HCT116 (cell line): ENCODE measurements at regions not wholly inside any gene's neighbourhood (a gene's known extent, or its start where the extent isn't known, plus 50 kb on each side); places are given as distances from the start of the nearest gene placed in this dataset.

ENCODE experiments used
- ATAC-seq: fragments of 200-7000 bp; cut with Tn5 transposase; 2 replicates; pipeline ENCODE4 v1.9.1; 2020; ENCODE audit warnings: mild to moderate bottlenecking, moderate library complexity
- BruUV-seq: library from RNA; stranded (reverse); fragments of 400-500 nt; replicated peaks from 2 replicates; lab custom pipeline; 2021; lab: Mats Ljungman, UMichigan
- CTCF ChIA-PET: fragments of 300-600 bp; sonication (Branson Sonifier 250); formaldehyde crosslinking; loops from one replicate; lab custom pipeline; 2021; ENCODE audit warnings: antibody characterized with exemption; lab: Charles Lee
- POLR2A ChIA-PET: fragments of 300-600, 350-600 bp; sonication (Branson Sonifier 250); formaldehyde crosslinking; loops from one replicate; lab custom pipeline; 2021; ENCODE audit warnings: antibody characterized with exemption; lab: Charles Lee
- RAD21 ChIA-PET, 2 experiments: fragments of 300-600 bp; sonication (Branson Sonifier 250); formaldehyde crosslinking; loops; one replicate each; lab custom pipeline; 2023; ENCODE audit warnings: low total read pairs in 2 of 2; ENCODE audit not compliant: uncharacterized antibody in 2 of 2, unreplicated experiment in 2 of 2, low non-redundant PET in 1 of 2; lab: Charles Lee
- DNase-seq: peaks from one replicate; pipeline ENCODE4 v3.0.0-alpha.2; 2010; ENCODE audit warnings: low read depth, low spot score
- H2AFZ ChIP-seq: fragments of 200-600 bp; shearing (Covaris generic), sonication (generic); 2 replicates; pipeline ENCODE4 v1.6.1; 2017; ENCODE audit warnings: low read depth, mixed run types, mixed read lengths, antibody characterized with exemption, low read length; ENCODE audit not compliant: poor library complexity, severe bottlenecking
- H3K27ac ChIP-seq: 2 replicates; pipeline ENCODE4 v1.5.1; 2012; ENCODE audit warnings: low read depth, low read length
- H3K27me3 ChIP-seq: fragments of 200-600 bp; sonication (generic); 2 replicates; pipeline ENCODE4 v1.6.1; 2016; ENCODE audit warnings: mixed run types, low read length, mixed read lengths; ENCODE audit not compliant: insufficient read depth
- H3K36me3 ChIP-seq, 2 experiments: fragments of 200-500 bp in 1 of 2; fragments of 200-600 bp in 1 of 2; sonication (Bioruptor generic) in 1 of 2; sonication (generic) in 1 of 2; 2 replicates each; pipeline versions ENCODE4 v1.5.1 to v1.6.1; 2014 to 2016; ENCODE audit warnings: low read length in 2 of 2, inconsistent platforms in 1 of 2, mixed read lengths in 1 of 2, mixed run types in 1 of 2; ENCODE audit not compliant: insufficient read depth in 2 of 2, control insufficient read depth in 1 of 2
- H3K4me1 ChIP-seq, 2 experiments: fragments of 200-600 bp in 1 of 2; sonication (generic) in 1 of 2; 2 replicates each; pipeline versions ENCODE4 v1.5.1 to v1.6.1; 2012 to 2017; ENCODE audit warnings: low read length in 2 of 2, inconsistent platforms in 1 of 2, mild to moderate bottlenecking in 1 of 2, mixed read lengths in 1 of 2, mixed run types in 1 of 2, moderate library complexity in 1 of 2; ENCODE audit not compliant: insufficient read depth in 2 of 2, control insufficient read depth in 1 of 2
- H3K4me2 ChIP-seq: fragments of 200-600 bp; sonication (generic); 2 replicates; pipeline ENCODE4 v1.6.1; 2017; ENCODE audit warnings: mixed run types, low read length, mixed read lengths
- H3K4me3 ChIP-seq, 2 experiments: fragments of 200-600 bp in 1 of 2; sonication (generic) in 1 of 2; replicated peaks in 1 of 2; 2 replicates each; pipeline ENCODE4 v1.5.1; 2011 to 2016; ENCODE audit warnings: low read length in 2 of 2, control low read depth in 1 of 2, low read depth in 1 of 2, mild to moderate bottlenecking in 1 of 2, mixed read lengths in 1 of 2, mixed run types in 1 of 2
- H3K79me2 ChIP-seq: fragments of 200-600 bp; sonication (generic); 2 replicates; pipeline ENCODE4 v1.6.1; 2017; ENCODE audit warnings: mild to moderate bottlenecking, mixed run types, low read length, moderate library complexity, mixed read lengths; ENCODE audit not compliant: insufficient read depth
- H3K9ac ChIP-seq: fragments of 200-600 bp; sonication (generic); 2 replicates; pipeline ENCODE4 v1.6.1; 2016; ENCODE audit warnings: low read length, mixed read lengths
- H3K9me2 ChIP-seq: fragments of 200-600 bp; sonication (generic), shearing (Covaris generic); 2 replicates; pipeline ENCODE4 v1.6.1; 2017; ENCODE audit warnings: mixed run types, mild to moderate bottlenecking, moderate library complexity; ENCODE audit not compliant: insufficient read depth
- H3K9me3 ChIP-seq, 2 experiments: fragments of 200-500 bp in 1 of 2; fragments of 200-600 bp in 1 of 2; sonication (Bioruptor generic) in 1 of 2; sonication (generic) in 1 of 2; 2 replicates each; pipeline ENCODE4 v1.6.1; 2014 to 2017; ENCODE audit warnings: low read length in 2 of 2, mixed read lengths in 2 of 2, inconsistent platforms in 1 of 2, low read depth in 1 of 2, mild to moderate bottlenecking in 1 of 2, mixed run types in 1 of 2, moderate library complexity in 1 of 2; ENCODE audit not compliant: control insufficient read depth in 1 of 2, insufficient read depth in 1 of 2
- H4K20me1 ChIP-seq: fragments of 200-600 bp; sonication (generic), shearing (Covaris generic); 2 replicates; pipeline ENCODE4 v1.6.1; 2017; ENCODE audit warnings: mixed run types, mild to moderate bottlenecking, moderate library complexity; ENCODE audit not compliant: insufficient read depth
- CBX3 ChIP-seq: IDR thresholded peaks from 2 replicates; pipeline ENCODE4 v1.6.1; 2012; ENCODE audit warnings: low read depth
- CEBPB ChIP-seq: IDR thresholded peaks from 2 replicates; pipeline ENCODE4 v1.6.1; 2012; ENCODE audit warnings: low read depth
- EGR1 ChIP-seq: IDR thresholded peaks from 2 replicates; pipeline ENCODE4 v1.6.1; 2012; ENCODE audit warnings: low read depth
- ELF1 ChIP-seq: IDR thresholded peaks from 2 replicates; pipeline ENCODE4 v1.6.1; 2012; ENCODE audit warnings: low read depth, borderline replicate concordance
- EZH2 ChIP-seq: fragments of 200-600 bp; sonication (generic); IDR thresholded peaks from 2 replicates; pipeline ENCODE4 v1.6.1; 2017; ENCODE audit warnings: antibody characterized with exemption, mixed run types
- EZH2phosphoT487 ChIP-seq: fragments of 200-600 bp; IDR thresholded peaks from 2 replicates; pipeline ENCODE4 v1.6.1; 2018; ENCODE audit warnings: antibody characterized with exemption, borderline replicate concordance
- JUND ChIP-seq: IDR thresholded peaks from 2 replicates; pipeline ENCODE4 v1.6.1; 2012
- POLR2A ChIP-seq: IDR thresholded peaks from 2 replicates; pipeline ENCODE4 v1.7.0; 2011; ENCODE audit warnings: borderline replicate concordance; ENCODE audit not compliant: insufficient read depth, insufficient read length; ENCODE audit errors: extremely low read depth
- POLR2AphosphoS5 ChIP-seq: IDR thresholded peaks from 2 replicates; pipeline ENCODE4 v1.6.1; 2011; ENCODE audit warnings: mild to moderate bottlenecking, low read depth, low read length, moderate library complexity
- SIN3A ChIP-seq: IDR thresholded peaks from 2 replicates; pipeline ENCODE4 v1.6.1; 2012; ENCODE audit warnings: low read depth
- SP1 ChIP-seq: IDR thresholded peaks from 2 replicates; pipeline ENCODE4 v1.6.1; 2012; ENCODE audit warnings: low read depth
- SRF ChIP-seq: IDR thresholded peaks from 2 replicates; pipeline ENCODE4 v1.6.1; 2012; ENCODE audit warnings: low read depth
- ZFX ChIP-seq: fragments of 450-650 bp; IDR thresholded peaks from 2 replicates; pipeline ENCODE4 v1.6.1; 2017
- ZNF274 ChIP-seq: fragments of 200-500 bp; sonication (Bioruptor generic); IDR thresholded peaks from 2 replicates; pipeline ENCODE4 v1.6.1; 2014; ENCODE audit warnings: mild to moderate bottlenecking, low read depth, low read length, inconsistent platforms
- intact Hi-C: fragments of 100-400 bp; cut with micrococcal nuclease; formaldehyde crosslinking; loops from 2 replicates; pipeline ENCODE4 v1.10.0; 2022
- TF ChIP-seq, protein P1 (sequence below): IDR thresholded peaks from 2 replicates; pipeline ENCODE4 v1.6.1; 2012
- TF ChIP-seq, protein P2 (sequence below): IDR thresholded peaks from 2 replicates; pipeline ENCODE4 v1.6.1; 2012; ENCODE audit warnings: low read depth
- TF ChIP-seq, protein P3 (sequence below), 3 experiments: fragments of 200-600 bp in 1 of 3; sonication (generic) in 1 of 3; IDR thresholded peaks in 2 of 3; conservative IDR thresholded peaks in 1 of 3; 2 replicates each; pipeline ENCODE4 v1.5.1; 2012 to 2017; ENCODE audit warnings: low read depth in 2 of 3, low read length in 2 of 3, antibody characterized with exemption in 1 of 3, borderline replicate concordance in 1 of 3, control low read depth in 1 of 3, mild to moderate bottlenecking in 1 of 3, mixed read lengths in 1 of 3, mixed run types in 1 of 3, moderate library complexity in 1 of 3; ENCODE audit not compliant: insufficient read depth in 1 of 3
- TF ChIP-seq, protein P4 (sequence below): IDR thresholded peaks from 2 replicates; pipeline ENCODE4 v1.6.1; 2012

DNA sequence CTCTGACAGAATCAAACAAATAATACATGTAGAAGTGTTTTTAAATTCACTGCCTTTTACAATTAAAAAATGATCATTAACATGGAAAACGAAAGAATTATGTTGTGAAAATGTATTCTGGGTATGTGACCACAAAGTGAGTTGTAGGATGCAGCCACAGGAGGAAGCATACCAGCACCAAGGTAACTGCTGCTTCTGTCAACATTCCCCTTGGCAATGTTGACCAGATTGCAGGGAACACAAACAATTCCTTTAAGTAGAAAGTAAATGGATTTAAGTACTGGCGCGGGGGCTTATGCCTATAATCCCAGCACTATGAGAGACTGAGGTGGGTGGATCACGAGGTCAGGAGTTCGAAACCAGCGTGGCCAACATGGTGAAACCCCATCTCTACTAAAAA lies 1877.9 kb upstream of the PCDH7 start:
- no peaks in the 10 kb centered on the region for H3K9me3 ChIP-seq
- CTCF ChIA-PET, result no interaction called here
- no peaks in the 10 kb centered on the region for H3K27me3 ChIP-seq
- no peak overlapping the region for H2AFZ ChIP-seq
- intact Hi-C loops, result no loop called here
- POLR2A ChIA-PET, result no interaction called here
- no peaks in the 10 kb centered on the region for H4K20me1 ChIP-seq
- RAD21 ChIA-PET, result no interaction called here
- H3K36me3 ChIP-seq, result no peaks in the 10 kb centered on the region
- ATAC-seq (no peak), DNase-seq (no peak)
- no peaks in the 10 kb centered on the region for H3K9me2 ChIP-seq
- TF ChIP-seq, protein P1, sequence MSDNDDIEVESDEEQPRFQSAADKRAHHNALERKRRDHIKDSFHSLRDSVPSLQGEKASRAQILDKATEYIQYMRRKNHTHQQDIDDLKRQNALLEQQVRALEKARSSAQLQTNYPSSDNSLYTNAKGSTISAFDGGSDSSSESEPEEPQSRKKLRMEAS, result no peak
- TF ChIP-seq, protein P2, sequence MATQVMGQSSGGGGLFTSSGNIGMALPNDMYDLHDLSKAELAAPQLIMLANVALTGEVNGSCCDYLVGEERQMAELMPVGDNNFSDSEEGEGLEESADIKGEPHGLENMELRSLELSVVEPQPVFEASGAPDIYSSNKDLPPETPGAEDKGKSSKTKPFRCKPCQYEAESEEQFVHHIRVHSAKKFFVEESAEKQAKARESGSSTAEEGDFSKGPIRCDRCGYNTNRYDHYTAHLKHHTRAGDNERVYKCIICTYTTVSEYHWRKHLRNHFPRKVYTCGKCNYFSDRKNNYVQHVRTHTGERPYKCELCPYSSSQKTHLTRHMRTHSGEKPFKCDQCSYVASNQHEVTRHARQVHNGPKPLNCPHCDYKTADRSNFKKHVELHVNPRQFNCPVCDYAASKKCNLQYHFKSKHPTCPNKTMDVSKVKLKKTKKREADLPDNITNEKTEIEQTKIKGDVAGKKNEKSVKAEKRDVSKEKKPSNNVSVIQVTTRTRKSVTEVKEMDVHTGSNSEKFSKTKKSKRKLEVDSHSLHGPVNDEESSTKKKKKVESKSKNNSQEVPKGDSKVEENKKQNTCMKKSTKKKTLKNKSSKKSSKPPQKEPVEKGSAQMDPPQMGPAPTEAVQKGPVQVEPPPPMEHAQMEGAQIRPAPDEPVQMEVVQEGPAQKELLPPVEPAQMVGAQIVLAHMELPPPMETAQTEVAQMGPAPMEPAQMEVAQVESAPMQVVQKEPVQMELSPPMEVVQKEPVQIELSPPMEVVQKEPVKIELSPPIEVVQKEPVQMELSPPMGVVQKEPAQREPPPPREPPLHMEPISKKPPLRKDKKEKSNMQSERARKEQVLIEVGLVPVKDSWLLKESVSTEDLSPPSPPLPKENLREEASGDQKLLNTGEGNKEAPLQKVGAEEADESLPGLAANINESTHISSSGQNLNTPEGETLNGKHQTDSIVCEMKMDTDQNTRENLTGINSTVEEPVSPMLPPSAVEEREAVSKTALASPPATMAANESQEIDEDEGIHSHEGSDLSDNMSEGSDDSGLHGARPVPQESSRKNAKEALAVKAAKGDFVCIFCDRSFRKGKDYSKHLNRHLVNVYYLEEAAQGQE, result no peak
- TF ChIP-seq CBX3 (no peak), CEBPB (no peak)
- H3K4me3 ChIP-seq, result no peak overlapping the region
- no TSS peak for BruUV-seq
- H3K27ac ChIP-seq, result no peak overlapping the region
- no peaks in the 10 kb centered on the region for H3K79me2 ChIP-seq
- H3K4me1 ChIP-seq, result no peaks in the 10 kb centered on the region
- no peak overlapping the region for H3K4me2 ChIP-seq
- H3K9ac ChIP-seq, result no peak overlapping the region

DNA sequence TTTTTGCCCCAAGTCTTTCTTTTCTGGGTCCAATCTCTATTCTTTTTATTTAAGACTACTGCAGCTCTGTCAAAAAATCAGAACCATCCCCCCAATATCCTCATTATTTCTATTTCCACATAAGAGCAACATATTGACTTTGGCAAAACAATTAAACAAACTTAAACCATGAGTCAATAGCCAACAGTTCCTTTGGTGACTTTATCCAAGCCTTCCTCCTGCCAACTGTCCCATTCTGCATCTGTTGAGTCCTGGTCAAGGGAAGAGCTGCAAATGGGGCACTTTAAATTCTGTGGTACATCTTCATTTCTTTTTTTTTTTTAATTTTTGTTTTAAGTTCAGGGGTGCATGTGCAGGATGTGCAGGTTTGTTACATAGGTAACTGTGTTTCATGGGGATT lies 1875.0 kb upstream of the PCDH7 start:
- DNase-seq (no peak), ATAC-seq (no peak)
- CTCF ChIA-PET, result no interaction called here
- H3K79me2 ChIP-seq, result no peaks in the 10 kb centered on the region
- POLR2A ChIA-PET, result no interaction called here
- H3K9ac ChIP-seq, result no peak overlapping the region
- RAD21 ChIA-PET, result no interaction called here
- H2AFZ ChIP-seq, result no peak overlapping the region
- H3K4me1 ChIP-seq, result no peaks in the 10 kb centered on the region
- H3K27me3 ChIP-seq, result no peaks in the 10 kb centered on the region
- no peak overlapping the region for H3K4me2 ChIP-seq
- H3K36me3 ChIP-seq, result no peaks in the 10 kb centered on the region
- no peaks in the 10 kb centered on the region for H4K20me1 ChIP-seq
- no peaks in the 10 kb centered on the region for H3K9me3 ChIP-seq
- no peaks in the 10 kb centered on the region for H3K9me2 ChIP-seq
- no TSS peak for BruUV-seq
- intact Hi-C loops, result no loop called here
- no peak overlapping the region for H3K27ac ChIP-seq
- H3K4me3 ChIP-seq, result no peak overlapping the region
- no peak for TF ChIP-seq SP1
- TF ChIP-seq, protein P3, sequence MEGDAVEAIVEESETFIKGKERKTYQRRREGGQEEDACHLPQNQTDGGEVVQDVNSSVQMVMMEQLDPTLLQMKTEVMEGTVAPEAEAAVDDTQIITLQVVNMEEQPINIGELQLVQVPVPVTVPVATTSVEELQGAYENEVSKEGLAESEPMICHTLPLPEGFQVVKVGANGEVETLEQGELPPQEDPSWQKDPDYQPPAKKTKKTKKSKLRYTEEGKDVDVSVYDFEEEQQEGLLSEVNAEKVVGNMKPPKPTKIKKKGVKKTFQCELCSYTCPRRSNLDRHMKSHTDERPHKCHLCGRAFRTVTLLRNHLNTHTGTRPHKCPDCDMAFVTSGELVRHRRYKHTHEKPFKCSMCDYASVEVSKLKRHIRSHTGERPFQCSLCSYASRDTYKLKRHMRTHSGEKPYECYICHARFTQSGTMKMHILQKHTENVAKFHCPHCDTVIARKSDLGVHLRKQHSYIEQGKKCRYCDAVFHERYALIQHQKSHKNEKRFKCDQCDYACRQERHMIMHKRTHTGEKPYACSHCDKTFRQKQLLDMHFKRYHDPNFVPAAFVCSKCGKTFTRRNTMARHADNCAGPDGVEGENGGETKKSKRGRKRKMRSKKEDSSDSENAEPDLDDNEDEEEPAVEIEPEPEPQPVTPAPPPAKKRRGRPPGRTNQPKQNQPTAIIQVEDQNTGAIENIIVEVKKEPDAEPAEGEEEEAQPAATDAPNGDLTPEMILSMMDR (IDR thresholded peaks at IDR 0.05 in 2 of 3, conservative IDR thresholded peaks at IDR 0.05 in 1 of 3; ENCODE audit: borderline replicate concordance in 1 of 3, insufficient read depth in 1 of 3, low read depth in 2 of 3, low read length in 2 of 3), result no peak
- TF ChIP-seq POLR2A, result no peak
- TF ChIP-seq EZH2, result no peak
- no peak for TF ChIP-seq EZH2phosphoT487
- TF ChIP-seq EGR1, result no peak
- no peak for TF ChIP-seq JUND
- no peak for TF ChIP-seq SRF
- TF ChIP-seq SIN3A, result no peak
- no peak for TF ChIP-seq ELF1
- TF ChIP-seq POLR2AphosphoS5, result no peak
- no peak for TF ChIP-seq ZNF274
- TF ChIP-seq CBX3, result no peak
- no peak for TF ChIP-seq ZFX
- TF ChIP-seq, protein P4, sequence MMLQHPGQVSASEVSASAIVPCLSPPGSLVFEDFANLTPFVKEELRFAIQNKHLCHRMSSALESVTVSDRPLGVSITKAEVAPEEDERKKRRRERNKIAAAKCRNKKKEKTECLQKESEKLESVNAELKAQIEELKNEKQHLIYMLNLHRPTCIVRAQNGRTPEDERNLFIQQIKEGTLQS, result no peak
